HG03095 (cell line): ENCODE measurements at regions not wholly inside any gene's neighbourhood (a gene's known extent, or its start where the extent isn't known, plus 50 kb on each side); places are given as distances from the start of the nearest gene placed in this dataset.
"Not testable (repeated sequence)": the region's sequence is repeated elsewhere in the genome, so short reads cannot be mapped to it uniquely, and the experiment has no call there.

ENCODE experiments used
- ATAC-seq: cut with Tn5 transposase; IDR thresholded peaks from one replicate; pipeline ENCODE4 v1.9.1; 2021; ENCODE audit warnings: moderate library complexity; ENCODE audit not compliant: unreplicated experiment

DNA sequence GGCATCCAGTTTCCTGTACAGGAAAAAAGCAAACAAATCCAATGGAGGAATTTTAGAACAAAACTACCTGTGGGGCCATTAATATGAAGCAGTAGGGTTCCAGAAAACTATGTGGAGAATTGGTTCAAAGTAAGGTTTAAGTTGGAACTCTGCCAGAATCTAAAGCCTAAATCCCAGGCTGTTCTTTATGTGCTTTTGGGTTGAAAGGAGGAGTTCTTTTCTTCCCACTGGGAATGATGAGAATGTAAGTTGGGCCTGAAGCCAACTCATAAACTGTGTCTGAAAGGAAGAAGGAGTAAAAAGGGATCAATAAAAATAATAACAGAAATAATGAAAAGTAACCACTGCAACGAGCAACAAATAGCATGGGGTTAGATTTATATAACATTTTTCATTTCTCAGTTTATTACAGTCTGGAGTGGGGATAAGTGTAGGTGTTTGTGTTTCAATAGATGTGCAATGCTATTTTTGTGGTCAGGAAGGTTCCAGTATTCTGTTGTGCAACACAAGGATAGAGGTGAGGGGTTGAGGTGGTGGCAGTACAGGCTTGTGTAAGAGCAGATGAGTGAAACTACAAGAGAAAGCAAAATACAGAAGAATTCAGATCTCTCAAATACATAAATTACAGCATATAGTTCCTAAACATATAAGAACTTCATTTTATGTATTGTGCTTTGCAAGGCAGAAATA lies 373.6 kb downstream of the EMP1 start:
- ATAC-seq, result no peak

DNA sequence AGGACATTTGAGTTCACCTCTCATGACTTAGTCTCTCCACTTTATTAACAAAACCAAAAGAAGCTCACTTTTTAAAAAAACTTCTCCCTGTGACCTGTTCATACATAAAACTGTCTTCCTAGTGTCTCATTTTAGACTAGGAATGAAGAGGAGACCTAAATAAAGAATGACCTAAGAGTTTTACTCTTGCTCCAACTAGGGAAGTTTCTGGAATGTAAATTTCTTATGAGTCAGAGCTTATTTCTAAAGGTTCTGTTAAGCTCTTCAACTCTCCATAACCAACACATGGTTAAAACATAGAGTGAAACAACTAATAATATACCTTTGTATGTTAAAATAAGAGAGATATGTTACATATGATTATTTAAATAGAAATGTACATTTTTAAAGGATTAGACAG lies 369.8 kb downstream of the EMP1 start:
- ATAC-seq, result no peak

- ATAC-seq, result no peak
Measured at GRCh38 chr12:13564266-13564810, 367.8 kb downstream of the EMP1 start.

DNA sequence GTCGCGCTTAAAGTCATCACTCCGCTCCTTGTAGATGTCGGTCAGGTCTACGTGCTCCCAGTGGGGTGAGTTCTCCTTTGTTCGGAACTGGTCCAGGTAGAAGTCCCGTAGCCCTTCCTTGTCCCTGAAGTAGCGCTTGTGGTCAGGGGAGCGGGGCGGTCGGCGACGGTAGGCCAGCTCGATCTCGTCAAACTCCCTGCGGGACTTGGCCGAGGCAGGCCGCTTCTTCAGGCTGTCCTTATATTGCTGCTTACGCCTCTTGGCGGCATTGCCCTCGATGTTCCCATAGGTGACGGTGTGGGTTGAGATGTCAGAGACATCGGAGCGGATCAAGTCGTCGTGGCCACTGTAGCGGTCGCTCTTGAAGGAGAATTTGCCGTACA lies 367.2 kb downstream of the EMP1 start:
- no peak for ATAC-seq

DNA sequence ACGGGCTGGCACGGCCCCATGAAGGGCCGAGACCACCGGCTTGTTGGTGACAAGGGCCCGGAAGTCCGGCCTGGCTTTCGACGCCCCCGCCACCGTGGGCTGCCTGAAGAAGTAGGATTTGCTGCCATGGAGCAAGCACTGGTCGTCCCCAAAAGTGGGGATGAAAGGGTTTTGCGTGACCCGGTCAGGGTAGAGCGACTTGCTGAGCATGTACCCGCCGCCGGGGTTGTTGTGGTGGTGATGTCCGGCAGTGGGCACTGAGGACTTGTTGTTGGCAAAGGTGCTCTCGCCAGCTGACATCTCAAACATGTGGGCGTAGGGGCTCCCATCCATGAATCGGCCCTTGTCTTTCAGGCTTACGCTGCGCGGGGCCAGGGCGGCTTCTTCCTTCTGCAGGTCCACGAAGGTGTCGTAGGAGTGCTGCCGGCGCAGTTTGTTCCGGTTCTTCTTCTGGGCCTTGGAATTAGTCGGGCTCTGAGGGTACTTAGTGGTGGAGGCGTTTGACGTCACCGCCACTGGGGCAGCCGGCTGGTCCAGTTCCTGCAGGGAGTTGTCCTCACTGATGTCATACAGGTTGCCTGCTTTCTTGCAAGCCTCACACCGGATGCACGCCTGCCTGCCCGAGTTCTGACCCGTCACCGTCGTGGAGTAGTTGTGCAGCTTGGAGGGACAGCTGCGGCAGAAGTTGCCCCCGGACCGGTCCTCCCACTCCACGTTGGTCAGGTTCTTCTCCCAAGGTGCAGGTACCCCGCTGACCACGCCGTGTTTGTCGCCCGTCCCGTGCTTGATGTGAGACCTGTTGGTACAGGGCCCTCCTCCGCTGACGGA lies 366.6 kb downstream of the EMP1 start:
- no peak for ATAC-seq

DNA sequence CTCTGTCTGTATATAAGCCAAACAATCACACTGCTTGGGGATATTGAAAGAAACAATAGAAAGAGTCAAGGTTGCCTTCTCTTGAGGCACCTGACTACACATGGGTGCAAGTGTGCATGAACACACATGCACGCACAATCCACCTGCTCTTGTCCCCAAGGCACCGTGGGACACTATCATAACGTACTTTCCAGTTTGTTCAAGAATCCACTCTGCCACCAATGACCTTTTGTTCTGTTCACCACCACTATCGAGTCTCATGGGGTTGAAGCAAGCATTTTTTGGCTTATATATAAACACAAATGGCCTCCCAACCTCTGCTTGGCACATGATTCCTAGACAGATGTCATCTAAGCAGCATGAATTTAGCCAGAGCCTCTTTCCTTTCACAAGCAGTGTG lies 365.4 kb downstream of the EMP1 start:
- ATAC-seq, result no peak

GRCh38 chr12:13559318-13559978 lies 362.9 kb downstream of the EMP1 start:
- ATAC-seq, result no peak

DNA sequence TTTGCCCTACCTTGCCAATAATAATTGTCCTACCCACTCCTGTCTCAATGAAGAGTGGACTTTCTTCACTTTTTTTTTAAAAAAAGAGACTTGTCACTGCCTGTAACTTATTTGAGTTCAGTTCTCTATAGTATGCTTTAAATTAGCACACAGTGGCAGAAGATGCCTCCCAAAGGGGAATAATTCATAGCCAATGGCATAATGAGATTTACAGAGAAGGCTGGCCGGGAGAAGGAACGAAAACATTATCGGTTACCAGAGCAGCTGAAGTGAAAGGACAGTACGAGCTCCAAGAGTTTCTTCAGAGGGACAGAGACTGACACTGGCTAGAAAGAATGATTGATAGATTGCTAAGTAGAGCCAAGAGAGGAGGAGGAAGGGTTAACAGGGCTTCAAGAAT lies 356.3 kb downstream of the EMP1 start:
- no peak for ATAC-seq

DNA sequence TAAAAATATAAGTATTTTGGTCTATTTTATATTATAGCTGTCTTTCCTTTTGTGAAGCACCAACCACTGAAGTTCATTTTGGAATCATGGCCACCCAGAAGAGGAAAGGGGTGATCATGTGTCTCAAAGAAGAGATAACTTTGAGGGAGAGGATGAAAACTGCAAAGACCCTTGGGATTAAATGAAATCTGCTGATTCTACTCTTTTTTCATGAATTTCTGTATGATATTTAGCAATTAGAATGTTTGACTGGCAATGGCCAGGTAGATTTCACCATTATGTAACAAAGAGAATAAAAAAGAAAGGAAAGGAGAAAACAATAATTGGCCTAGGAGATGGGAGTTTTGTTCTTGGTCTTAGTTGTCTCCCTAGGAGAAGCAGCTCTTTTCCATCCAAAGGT lies 350.8 kb downstream of the EMP1 start:
- no peak for ATAC-seq

- no peak for ATAC-seq
Measured at GRCh38 chr12:13546231-13546630, 349.7 kb downstream of the EMP1 start.

GRCh38 chr12:13539051-13539450 lies 342.5 kb downstream of the EMP1 start:
- no peak for ATAC-seq

GRCh38 chr12:13538136-13538535 lies 341.6 kb downstream of the EMP1 start:
- ATAC-seq, result no peak

- peak; percentile 58 for ATAC-seq
Measured at GRCh38 chr12:13537623-13538022, 341.1 kb downstream of the EMP1 start.

DNA sequence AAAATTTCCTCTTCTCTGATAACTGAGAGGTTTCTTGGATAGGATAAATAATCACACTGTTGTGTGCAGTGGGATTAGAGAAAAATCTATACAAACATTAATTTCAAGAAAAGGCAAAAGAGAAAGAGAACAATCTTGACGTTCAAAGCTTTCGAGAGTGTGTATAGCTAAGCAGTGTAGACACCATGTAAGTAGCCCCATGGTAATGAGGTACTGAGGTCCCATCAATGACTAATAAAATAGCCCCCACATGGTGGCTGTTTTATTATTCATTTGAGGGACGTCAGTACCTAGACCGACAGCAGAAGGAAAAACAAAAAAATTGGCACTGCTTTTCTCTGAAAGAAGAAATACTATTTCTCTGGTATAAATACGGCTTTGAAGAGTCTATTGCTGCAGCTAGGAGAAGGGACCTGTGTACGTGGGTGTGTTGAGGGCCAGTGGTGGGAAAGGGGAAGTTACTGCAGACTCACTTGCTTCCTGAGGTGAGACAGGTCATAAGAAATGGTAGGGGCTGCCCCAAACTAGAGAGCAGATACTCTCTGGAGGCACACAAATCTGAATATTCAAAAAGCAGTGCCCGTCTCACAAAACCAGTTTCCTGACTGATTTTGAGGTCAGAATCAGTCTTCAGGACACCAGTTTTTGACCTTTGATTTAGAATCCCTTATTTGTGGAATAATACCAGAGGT lies 339.8 kb downstream of the EMP1 start:
- ATAC-seq, result peak; percentile 96

DNA sequence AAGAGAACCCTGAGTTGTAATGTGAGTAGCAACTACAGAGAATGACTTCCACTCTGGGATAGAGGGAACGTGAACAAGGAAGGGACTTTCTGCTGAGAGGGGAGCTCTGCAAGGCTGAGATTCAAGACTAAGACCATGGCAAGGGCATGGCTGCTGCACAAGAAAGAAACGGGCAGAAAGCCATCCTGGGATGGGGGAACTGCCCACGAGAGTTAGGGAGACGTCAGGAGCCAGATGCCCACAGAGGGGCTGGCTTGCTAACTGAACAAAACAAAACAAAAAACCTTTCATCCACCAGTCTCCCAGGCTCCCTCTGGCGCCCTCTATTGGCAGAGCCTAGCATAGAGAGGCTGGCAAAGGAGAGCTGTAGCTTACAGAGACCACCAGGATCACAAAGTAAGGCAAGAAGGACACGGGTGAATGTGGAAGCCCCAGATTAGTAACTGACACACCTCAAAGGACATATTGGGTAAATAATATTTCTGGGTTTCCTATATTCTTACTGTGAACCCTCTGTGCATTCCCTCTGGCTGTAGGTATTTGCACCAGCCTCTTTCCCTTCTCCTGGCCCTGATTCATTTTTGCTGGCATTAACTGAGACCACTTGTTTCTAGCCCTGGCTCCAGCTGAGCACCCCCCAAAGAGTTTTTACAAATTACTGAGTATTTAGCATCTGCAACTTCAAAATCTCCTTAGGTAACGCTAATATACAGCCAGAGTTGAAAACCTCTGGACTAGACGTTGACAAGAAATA lies 338.3 kb downstream of the EMP1 start:
- ATAC-seq, result no peak

- ATAC-seq, result no peak
Measured at GRCh38 chr12:13534242-13534641, 337.7 kb downstream of the EMP1 start.

- no peak for ATAC-seq
Measured at GRCh38 chr12:13530966-13531365, 334.4 kb downstream of the EMP1 start.

- ATAC-seq, result not testable (repeated sequence)
Measured at GRCh38 chr12:13526185-13526921, 329.8 kb downstream of the EMP1 start.

DNA sequence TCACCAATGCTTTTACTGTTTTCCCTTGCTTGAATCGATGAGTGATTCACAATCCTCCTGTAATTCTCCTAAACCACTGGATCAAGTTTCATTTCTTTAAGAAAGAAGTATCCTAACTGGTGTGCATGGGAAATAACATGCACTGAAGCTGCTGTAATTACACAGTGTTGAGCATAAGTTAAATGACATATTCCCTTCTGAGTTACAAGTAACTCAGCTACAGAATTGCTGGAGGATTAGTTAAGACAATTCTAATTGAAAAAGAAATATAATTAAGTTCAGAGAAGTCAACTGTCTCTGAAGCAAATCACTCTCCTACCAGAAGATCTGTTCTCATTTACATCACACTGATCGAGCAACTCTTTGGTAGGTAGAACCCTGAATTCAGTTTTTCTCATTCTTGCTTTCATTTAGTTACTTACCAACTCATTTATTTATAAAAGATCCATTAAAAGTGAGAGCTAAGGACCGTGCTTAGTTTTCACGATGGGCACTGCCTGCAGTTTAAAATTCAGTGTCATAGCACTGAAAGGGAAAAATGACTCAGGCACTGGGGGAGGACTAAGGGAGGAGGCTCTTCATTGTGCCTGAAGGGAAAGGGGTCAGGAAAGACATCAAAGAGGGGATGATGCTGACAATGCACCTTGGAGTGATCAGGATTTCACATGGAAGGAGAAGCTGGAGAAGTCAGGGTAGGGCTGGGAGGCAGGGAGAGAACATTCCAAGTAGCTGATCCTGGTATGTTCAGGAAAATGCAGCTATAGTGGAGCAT lies 327.2 kb downstream of the EMP1 start:
- ATAC-seq, result no peak
